Endothelial cell of hepatic sinusoid (primary cell): ENCODE measurements at regions not wholly inside any gene's neighbourhood (a gene's known extent, or its start where the extent isn't known, plus 50 kb on each side); places are given as distances from the start of the nearest gene placed in this dataset.
"Not testable (repeated sequence)": the region's sequence is repeated elsewhere in the genome, so short reads cannot be mapped to it uniquely, and the experiment has no call there.

Source experiments
- in situ Hi-C: cut with HindIII; loops from 2 replicates; pipeline ENCODE4 v1.10.0; 2017; ENCODE audit warnings: low sequenced_read_pairs

DNA sequence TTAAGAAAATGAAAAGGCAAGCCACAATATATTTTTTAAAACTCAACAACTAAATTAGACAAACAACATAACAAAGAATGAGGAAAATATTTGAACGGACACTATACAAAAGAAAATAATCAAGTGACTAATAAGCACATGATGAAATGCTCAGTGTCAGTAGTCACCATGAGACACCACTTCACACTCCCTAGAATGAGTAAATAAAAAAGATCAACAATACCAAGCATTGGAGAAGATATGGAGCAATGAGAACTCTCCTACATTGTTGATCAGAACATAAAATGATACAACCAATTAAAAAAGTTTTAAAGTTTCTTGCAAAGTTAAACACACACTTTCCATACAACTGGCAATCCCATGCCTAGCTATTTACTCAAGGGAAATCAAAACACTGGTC lies 222.2 kb downstream of the C7orf25 start:
- in situ Hi-C loops, result no loop called here

DNA sequence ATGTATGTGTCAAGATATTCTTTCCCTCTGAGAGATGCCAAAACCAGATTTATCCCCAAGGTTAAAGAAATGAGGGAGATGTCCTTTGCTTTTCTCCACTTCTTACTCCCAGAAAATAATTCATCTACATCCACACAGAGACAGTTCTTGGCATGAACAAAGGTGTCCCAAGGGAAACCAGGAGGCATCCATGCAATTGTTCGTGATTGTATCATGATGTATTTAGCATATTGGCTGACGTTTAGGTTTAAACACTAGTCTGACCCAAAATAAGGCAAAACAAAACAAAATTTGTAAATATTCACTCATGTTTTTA lies 223.9 kb downstream of the C7orf25 start:
- in situ Hi-C loops, result no loop called here

DNA sequence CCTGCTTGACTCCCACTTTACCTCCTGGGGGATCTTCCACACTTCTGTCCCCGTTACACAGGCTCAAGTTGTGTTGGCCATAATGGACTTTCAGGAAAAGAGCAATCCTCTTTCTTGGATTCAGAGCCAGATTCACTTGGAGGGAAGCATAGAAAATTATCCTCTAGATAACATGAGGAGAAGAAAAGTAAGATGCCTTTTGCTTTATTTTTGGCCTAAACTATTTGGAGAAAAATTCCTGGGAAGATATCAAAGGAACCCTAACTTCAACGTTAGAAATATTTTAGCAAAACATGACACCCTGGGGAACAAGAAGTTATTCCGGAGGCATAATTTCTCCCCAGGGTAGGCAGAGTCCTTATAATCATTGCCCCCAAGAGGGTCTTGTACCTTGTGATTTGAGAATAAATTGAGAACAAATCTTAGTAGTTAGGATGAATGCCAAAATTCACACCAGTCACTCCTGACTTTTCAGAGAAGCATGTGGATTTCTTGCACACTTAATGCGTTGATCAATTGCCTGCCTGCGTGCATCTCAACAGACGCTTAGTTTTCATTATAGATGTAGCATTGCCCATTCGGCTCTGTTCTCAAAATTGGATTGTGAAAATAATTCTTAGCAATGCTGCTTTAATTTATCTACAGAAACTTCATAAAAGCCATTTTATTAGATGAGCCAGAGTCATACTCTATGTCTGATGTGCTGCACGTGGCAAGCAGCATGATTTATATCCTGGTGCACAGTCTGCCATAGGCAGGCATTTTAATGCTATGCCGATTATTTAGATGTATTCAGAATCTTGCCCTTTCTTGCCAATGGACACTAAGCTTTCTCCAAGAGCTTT lies 224.4 kb downstream of the C7orf25 start:
- in situ Hi-C loops, result no loop called here

DNA sequence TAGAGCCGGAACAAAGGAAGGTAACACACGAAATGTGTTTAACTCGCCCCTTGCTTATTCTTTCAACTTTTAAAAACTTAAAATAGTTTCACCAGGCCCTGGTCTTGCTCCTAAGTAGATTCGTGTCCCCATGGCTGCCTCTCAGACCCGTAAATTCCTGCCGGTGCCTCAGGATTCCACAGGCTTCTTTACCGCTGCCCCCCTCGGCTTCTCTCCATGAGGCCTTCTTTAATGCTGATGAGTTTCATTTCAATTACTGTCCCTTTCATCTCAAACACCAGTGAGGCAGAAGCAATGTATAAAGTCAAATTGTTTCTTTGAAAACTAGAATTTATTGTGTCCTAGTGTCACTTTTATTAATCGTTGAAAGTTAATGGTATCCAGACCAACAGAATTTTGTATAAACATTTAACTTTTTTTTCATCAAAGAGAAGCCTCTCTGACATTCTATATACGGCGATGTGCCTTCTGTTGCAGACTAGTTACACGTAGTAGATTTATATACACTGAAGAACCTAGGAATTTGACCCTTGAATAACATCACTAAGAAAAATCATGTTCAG lies 225.2 kb downstream of the C7orf25 start:
- in situ Hi-C loops, result no loop called here

DNA sequence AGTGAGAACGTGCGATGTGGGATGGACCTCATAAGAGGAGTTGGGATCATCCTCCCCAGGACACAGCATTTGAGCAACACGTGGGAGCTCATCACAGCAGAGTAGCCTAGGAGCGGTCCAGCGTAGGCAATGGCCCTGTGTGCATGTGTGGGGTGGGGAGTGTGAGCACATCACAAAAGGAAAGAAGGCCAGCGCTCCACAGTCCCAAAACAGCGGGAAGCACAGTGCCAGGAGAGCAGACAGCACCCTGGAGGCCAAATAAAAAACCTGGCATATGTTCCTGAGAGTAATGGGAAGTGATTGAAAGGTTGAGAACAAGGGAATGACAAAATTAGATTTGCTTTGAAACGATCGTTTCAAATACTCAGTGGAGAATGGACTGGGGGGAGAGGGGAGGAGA lies 226.0 kb downstream of the C7orf25 start:
- in situ Hi-C loops, result no loop called here

DNA sequence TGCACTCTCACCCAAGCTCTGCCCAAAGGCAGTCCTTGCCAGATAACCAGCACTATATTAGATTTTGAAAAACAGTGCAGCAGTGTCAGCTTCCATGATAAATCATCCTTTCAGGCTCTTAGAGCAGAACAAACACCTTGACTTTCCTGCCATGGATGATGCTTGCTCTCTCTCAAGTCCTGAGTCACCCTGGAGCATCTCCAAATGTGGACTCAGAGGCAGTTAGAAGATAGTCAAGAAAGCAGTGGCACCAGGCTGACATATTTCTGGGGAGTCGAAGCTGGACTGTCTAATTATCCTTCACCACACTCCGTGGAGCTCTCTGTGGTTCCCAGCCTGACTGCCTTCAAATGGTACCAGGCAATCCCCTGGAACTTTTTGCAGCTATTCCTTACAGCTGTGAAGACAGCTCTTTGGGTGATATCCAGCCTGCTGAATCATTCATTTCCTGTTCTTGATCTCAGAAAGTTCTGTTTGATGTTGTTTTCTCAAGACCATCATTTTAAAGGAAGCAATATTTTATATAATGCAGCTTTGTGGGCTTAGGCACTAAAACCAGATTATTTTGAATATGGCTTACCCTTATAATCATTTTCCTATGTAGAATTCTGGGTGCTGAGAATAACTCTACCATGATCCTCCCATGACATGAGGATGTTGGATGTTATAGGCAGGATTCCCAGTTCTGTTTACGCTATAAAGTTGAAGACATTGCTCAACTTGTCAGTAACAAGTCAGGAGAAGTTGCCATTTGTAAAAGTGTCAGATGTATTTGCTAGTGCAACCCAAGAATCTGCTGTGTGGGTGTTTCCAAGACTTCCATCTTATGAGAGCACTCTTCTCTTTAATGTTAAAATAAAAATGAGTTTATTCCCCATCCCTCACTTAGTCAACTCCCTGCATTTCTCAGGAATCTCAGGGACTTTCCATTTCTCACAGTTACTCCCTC lies 233.8 kb downstream of the C7orf25 start:
- in situ Hi-C loops, result no loop called here

DNA sequence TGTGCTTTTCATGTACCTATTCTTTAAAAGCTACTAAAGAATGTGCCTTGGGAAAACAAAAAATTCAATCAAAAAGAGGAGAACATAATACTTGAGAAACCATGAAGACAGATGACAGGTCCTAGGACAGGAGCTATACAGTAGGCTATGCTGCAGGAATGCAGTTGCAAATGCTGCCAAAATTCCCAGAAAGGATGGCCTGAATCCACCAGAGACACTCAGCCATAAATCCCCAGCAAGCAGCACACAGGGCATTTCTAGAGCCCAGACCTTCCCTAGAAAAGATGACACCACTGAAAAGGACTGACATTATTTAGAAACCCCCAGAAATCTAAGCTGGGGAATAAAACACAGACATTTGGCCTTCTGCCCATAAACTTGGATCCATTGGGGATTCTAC lies 237.3 kb downstream of the C7orf25 start:
- in situ Hi-C loops, result no loop called here

DNA sequence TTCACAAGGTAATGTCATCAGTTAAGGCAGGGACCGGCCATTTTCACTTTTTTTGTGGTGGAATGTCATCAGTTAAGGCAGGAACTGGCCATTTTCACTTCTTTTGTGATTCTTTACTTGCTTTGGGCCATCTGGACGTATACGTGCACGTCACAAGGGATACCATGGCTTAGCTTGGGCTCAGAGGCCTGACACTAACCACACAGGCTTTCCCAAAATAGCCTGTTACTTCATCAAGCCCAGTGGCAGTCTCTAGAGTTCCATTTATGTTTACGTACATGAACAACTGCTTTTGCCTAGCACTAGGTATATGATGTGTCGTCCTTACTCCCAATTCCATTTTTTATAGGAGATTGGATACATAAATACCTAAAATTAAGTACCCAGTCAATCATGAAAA lies 237.9 kb downstream of the C7orf25 start:
- in situ Hi-C loops, result no loop called here

DNA sequence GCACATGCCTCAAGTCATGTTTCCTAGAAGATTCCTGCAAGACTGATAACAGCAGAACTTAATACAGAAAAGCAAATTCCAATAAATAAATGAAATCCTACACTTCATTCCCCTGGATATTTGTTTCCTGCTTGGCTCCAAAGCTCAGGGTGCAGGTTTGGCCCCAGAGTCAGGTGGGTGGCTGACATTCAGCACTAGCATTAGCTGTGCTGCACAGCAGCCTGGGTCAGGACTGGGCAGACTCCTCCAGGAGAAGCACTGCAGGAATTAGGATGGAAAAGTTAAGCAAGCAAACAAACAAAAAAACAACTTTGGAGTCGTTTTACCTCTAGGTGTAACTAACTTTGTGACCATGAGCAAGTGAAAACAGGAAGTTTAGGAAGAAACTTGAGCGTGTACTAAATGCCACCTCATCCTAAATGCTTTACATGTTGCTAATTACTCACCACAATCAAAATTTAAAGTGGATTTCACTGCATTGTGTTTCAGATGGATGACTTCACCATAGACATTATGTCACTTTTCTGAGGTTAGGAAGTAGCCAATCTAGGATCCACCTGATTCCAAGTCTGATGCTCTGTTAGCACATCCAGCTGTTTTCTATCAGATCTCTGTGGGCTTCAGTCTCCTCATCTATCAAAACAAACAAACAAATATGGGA lies 239.4 kb downstream of the C7orf25 start:
- in situ Hi-C loops, result no loop called here

DNA sequence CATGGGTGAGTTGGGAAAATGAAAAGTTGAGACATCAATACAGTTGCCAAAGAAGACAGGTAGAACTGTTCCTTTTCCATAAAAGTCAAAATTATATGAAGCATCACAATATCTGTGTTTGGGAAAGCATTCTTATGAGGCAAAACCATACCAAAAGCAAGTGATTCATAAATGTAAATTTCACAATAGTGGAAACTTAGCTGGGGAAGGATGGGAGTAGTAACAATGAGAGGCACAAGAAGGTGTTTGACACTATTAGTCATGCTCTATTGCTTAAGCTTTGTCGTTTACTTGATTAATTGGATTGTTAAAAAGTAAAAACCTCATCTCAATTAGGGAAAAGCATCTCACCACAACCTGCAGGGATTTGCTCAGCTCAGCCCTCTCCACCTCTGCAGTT lies 240.2 kb downstream of the C7orf25 start:
- in situ Hi-C loops, result no loop called here

DNA sequence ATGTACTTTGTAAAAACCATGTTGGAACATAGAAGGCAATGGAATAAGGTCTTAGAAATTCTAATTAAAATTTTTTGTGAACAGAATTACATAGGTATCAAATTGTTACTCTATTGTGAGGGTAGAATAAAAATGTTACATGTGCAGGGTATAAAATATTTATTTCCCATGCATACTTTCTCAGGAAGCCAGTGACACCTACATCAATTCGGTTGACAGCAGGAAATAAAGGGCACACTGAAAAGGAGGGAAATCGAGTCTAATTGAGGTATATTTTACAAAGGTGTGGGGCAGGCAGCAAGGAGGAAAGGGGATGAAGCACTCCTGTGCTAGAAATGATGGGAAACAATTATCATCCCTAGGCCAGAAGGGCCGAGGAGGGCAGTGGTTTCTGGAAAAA lies 244.9 kb downstream of the C7orf25 start:
- in situ Hi-C loops, result no loop called here

DNA sequence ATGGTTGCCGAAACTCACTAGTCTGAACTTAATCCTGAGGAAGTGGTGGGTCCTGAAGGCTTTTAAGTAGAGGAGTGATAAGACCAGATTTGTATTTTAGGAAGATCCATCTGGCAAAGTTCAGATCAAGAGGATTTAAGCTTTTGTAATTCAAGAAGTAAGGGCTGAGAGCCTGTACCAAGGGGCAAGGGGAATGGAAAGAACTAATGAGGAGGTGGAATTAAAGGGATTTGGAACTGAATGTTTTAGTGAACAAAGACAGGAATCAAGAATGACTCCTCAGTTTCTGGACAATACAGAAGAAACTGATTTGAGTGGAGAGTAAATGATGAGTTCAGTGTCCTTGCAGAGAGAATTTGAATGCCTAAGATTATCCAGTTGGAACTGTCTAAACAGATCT lies 249.0 kb downstream of the C7orf25 start:
- in situ Hi-C loops, result no loop called here

DNA sequence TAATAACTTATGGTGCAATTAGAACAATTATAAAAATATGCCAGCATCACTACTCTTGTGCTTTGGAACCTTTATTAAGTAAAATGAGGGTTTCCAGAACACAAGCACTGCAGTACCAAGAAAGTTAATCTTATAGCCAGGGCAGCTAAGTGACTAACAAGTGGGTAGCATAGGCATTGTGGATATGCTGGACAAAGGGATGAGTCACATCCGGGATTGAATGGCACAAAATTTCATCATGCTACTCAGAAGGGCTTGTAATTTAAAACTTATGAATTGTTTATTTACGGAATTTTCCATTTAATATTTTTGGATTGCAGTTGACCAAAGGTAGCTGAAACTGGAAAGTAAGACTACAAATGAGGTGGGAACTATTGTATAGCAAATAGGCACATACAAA lies 250.6 kb downstream of the C7orf25 start:
- in situ Hi-C loops, result no loop called here

DNA sequence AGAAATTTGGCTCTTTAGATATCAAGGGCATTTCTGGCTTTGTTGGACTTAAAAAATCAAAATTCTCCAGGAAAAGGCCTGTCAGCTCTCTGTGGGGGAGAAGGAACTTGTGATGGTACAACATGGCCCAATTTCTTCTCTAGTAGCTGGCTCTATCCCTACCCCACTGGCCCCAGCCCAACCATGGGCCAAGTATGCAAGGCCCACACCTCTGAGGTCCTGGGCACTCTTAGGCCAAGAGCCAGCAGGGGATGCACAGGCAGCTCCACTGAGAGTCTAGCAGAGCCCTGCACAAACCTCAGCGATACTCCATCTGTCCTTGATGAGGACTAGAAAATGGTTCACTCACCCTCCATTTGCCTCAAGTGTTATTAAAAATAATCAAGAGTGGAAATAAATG lies 261.2 kb downstream of the C7orf25 start:
- in situ Hi-C loops, result no loop called here

DNA sequence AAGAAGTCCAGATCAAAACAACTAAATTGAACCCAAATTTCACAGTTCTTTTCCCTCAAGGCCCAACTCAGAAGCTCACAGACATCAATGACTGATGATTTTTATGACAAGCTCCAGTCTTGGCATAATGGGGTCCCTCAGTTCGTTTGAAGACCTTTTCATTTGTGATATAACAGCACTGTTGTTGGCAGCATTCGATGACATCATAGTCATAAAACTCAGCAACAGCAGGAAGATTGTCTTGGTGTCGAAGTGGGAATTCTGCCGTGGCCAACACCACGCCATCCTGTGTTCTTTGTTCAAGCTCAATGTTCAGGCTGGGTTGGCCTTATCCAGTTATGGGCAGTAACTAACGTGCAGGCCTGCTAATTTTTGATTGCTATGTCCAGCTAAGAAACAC lies 261.7 kb downstream of the C7orf25 start:
- in situ Hi-C loops, result no loop called here

DNA sequence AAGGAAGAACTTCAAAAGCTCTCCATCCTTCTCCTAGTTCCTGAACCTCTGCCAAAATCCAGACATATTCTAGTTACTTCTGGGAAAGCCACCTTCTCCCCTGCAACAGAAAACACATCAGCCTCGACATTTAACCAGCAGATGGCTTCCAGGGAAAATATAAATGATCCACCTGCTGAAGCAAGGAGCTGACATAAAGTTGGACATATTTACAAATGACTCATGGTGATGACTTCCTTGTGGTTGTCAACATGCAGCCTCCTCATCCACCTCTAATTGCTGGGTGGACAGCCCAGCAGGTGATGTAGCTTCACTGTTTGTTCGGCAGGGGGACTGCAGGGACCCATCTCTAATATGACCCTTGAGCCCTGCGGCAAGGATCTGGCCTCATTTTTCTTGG lies 266.0 kb downstream of the C7orf25 start:
- in situ Hi-C loops, result no loop called here

DNA sequence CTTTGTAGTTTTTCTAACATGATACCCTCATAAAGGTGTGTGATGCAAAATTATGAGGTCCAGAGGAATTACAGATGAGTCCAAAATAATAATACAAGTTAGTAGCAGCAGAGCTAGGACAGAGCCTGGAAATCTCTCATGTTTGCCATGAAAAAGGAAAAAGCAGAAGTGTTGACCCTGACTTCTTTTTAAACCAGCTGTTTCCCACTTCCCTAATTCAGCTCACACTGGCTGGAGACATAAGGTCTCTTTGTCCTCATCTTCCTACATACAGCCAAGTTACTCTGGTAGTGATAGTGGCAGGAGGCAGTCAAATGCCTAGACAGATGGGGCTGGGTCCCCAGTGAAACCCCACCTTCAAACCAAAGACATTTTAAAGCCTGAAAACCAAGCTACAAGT lies 269.2 kb downstream of the C7orf25 start:
- in situ Hi-C loops, result no loop called here

DNA sequence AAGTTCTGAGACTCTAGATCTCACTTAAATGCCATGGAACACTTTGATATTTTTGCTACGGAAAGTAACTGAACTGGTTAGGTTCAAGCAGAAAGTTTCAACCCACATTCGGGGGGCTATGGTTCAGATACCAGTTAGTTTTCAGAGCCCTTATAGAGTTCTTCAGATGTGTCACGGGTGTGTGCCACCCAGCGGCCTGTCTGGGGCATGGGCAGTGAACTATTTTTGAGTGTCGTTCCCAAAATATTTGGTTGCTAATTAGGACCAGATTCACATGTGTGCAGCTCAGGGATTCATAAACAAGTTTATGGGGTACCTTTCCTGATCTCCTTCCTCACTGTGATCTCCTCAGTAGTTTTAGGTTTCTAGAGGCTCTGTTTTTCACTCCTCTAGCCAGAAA lies 271.9 kb downstream of the C7orf25 start:
- in situ Hi-C loops, result no loop called here

DNA sequence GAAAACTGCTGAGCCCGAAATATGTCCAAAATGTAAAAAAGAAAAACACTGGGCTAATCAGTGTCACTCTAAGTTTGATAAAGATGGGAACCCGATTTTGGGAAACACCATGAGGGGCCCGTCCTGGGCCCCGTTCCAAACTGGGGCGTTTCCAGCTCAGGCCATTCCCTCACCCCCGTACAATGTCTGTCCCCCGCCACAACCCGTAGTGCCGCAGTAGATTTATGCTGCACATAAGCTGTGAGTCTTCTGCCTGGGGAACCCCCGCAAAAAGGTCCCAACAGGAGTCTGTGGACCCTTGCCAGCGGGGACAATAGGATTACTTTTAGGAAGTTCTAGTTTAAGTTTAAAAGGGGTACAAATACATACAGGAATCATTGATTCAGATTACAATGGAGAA lies 275.5 kb downstream of the C7orf25 start:
- in situ Hi-C loops, result not testable (repeated sequence)

DNA sequence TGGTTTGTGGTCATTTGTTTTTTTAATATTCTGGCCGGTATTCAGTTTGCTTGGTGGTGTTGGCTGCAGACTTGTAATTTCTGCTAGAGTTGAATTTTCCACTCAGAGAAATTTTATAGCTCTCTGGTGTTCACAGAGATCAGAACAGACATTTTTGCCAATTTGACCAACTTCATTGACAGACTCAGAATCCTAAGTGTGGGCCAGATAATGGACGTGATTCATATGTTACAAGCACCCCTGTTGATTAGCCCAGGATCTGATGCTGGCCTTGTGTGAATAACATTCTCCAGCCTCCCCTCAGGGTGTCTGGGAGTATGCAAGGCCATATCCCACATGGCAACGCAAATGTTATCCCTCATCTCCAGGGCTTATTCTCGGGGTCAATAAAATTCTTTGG lies 283.8 kb downstream of the C7orf25 start:
- in situ Hi-C loops, result no loop called here

DNA sequence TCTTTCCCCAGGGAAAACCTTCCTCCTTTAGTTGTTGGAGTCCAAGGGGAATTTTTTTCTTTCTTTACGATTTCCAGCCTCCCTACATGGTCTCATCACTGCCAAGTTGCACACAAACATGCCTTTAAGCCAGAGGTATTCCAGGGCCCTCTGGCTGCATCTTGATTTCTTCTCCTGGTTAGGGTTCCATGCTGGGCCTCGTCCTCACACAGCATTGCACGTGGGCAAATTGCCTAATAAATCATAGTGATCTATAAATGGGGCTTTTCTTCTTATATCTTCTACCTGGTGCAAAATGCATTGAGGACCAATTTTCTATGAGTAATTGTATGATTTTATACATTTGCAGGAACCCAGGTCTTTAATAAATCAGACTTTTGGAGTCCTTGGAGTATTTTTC lies 284.2 kb downstream of the C7orf25 start:
- in situ Hi-C loops, result no loop called here
